ENCODE measurements at regions not wholly inside any gene's neighbourhood (a gene's known extent, or its start where the extent isn't known, plus 50 kb on each side); places are given as distances from the start of the nearest gene placed in this dataset.

GRCh38 chr14:98808494-98809407 lies 463.2 kb downstream of the BCL11B start:
- no peak for DNase-seq (ENCODE audit: low read depth, low spot score)
- TF ChIP-seq CTCF (IDR thresholded peaks at IDR 0.05; ENCODE audit: low read depth, low read length), result no peak
- Histone ChIP-seq H3K27me3 (ENCODE audit: control insufficient read depth, insufficient read depth, low read length) (no peaks in the 10 kb centered on the region), H3K4me3 (ENCODE audit: low read depth, low read length) (no peak overlapping the region), H3K27ac (ENCODE audit: low read depth, low read length) (no peak overlapping the region), H3K9me3 (ENCODE audit: control insufficient read depth, insufficient read depth, low read length) (peaks cover 49% of the 10 kb centered on the region)
- ChIA-PET POLR2A (no interaction called here), CTCF (no interaction called here)

- DNase-seq (ENCODE audit: low read depth, low spot score), result no peak
- ChIA-PET POLR2A (no interaction called here), CTCF (no interaction called here)
- H3K4me3 ChIP-seq (ENCODE audit: low read depth, low read length), result no peak overlapping the region
- H3K27ac ChIP-seq (ENCODE audit: low read depth, low read length), result no peak overlapping the region
- H3K27me3 ChIP-seq (ENCODE audit: control insufficient read depth, insufficient read depth, low read length), result no peaks in the 10 kb centered on the region
- peaks cover 40% of the 10 kb centered on the region for H3K9me3 ChIP-seq (ENCODE audit: control insufficient read depth, insufficient read depth, low read length)
- TF ChIP-seq CTCF (IDR thresholded peaks at IDR 0.05; ENCODE audit: low read depth, low read length), result no peak
These were observed 455.8 kb downstream of the BCL11B start for GRCh38 chr14:98816195-98816594.

- CTCF ChIA-PET, result no interaction called here
- DNase-seq (ENCODE audit: low read depth, low spot score), result no peak
- no peak for TF ChIP-seq CTCF (IDR thresholded peaks at IDR 0.05; ENCODE audit: low read depth, low read length)
- peaks cover 43% of the 10 kb centered on the region for H3K9me3 ChIP-seq (ENCODE audit: control insufficient read depth, insufficient read depth, low read length)
- no peak overlapping the region for H3K27ac ChIP-seq (ENCODE audit: low read depth, low read length)
- H3K27me3 ChIP-seq (ENCODE audit: control insufficient read depth, insufficient read depth, low read length), result no peaks in the 10 kb centered on the region
- POLR2A ChIA-PET, result no interaction called here
- H3K4me3 ChIP-seq (ENCODE audit: low read depth, low read length), result no peak overlapping the region
These were observed 455.3 kb downstream of the BCL11B start for GRCh38 chr14:98816720-98817119.

- no peak overlapping the region for H3K27ac ChIP-seq (ENCODE audit: low read depth, low read length)
- ChIA-PET CTCF (no interaction called here), POLR2A (no interaction called here)
- no peak for TF ChIP-seq CTCF (IDR thresholded peaks at IDR 0.05; ENCODE audit: low read depth, low read length)
- no peaks in the 10 kb centered on the region for H3K27me3 ChIP-seq (ENCODE audit: control insufficient read depth, insufficient read depth, low read length)
- peaks cover 44% of the 10 kb centered on the region for H3K9me3 ChIP-seq (ENCODE audit: control insufficient read depth, insufficient read depth, low read length)
- DNase-seq (ENCODE audit: low read depth, low spot score), result no peak
- no peak overlapping the region for H3K4me3 ChIP-seq (ENCODE audit: low read depth, low read length)
These were observed 452.7 kb downstream of the BCL11B start for GRCh38 chr14:98819132-98819866.

GRCh38 chr14:98819867-98820206 lies 452.2 kb downstream of the BCL11B start:
- Histone ChIP-seq H3K9me3 (ENCODE audit: control insufficient read depth, insufficient read depth, low read length) (peaks cover 43% of the 10 kb centered on the region), H3K4me3 (ENCODE audit: low read depth, low read length) (no peak overlapping the region), H3K27ac (ENCODE audit: low read depth, low read length) (no peak overlapping the region), H3K27me3 (ENCODE audit: control insufficient read depth, insufficient read depth, low read length) (no peaks in the 10 kb centered on the region)
- CTCF ChIA-PET, result no interaction called here
- DNase-seq (ENCODE audit: low read depth, low spot score), result no peak
- POLR2A ChIA-PET, result no interaction called here
- no peak for TF ChIP-seq CTCF (IDR thresholded peaks at IDR 0.05; ENCODE audit: low read depth, low read length)

Data from AG04450 (cell line).